A172 (cell line): ENCODE measurements at regions not wholly inside any gene's neighbourhood (a gene's known extent, or its start where the extent isn't known, plus 50 kb on each side); places are given as distances from the start of the nearest gene placed in this dataset.
A peak's percentile ranks its signal among the peaks of the same experiment; 100 is the strongest.
"Not testable (repeated sequence)": the region's sequence is repeated elsewhere in the genome, so short reads cannot be mapped to it uniquely, and the experiment has no call there.

Source experiments
- DNase-seq: peaks from one replicate; pipeline ENCODE4 v3.0.0-alpha.2; 2015; ENCODE audit warnings: low spot score

- DNase-seq, result no peak
These were observed 58.0 kb downstream of the CGGBP1 start for GRCh38 chr3:88000853-88001252.

- no peak for DNase-seq
These were observed 60.8 kb downstream of the CGGBP1 start for GRCh38 chr3:87997966-87998365.

- peak; percentile 11 for DNase-seq
These were observed 61.5 kb downstream of the CGGBP1 start for GRCh38 chr3:87997298-87997697.

- no peak for DNase-seq
These were observed 61.9 kb downstream of the CGGBP1 start for GRCh38 chr3:87996882-87997281.

GRCh38 chr3:87993566-87993965 lies 65.2 kb downstream of the CGGBP1 start:
- DNase-seq, result no peak

GRCh38 chr3:87987952-87988351 lies 70.9 kb downstream of the CGGBP1 start:
- DNase-seq, result peak; percentile 17

- DNase-seq, result no peak
These were observed 76.4 kb downstream of the CGGBP1 start for GRCh38 chr3:87982421-87982820.

- DNase-seq, result no peak
These were observed 79.3 kb downstream of the CGGBP1 start for GRCh38 chr3:87979527-87979926.

- no peak for DNase-seq
These were observed 81.0 kb downstream of the CGGBP1 start for GRCh38 chr3:87977765-87978164.

- no peak for DNase-seq
These were observed 83.1 kb downstream of the CGGBP1 start for GRCh38 chr3:87975716-87976115.

GRCh38 chr3:87973906-87974305 lies 84.9 kb downstream of the CGGBP1 start:
- no peak for DNase-seq

GRCh38 chr3:87969620-87970019 lies 89.2 kb downstream of the CGGBP1 start:
- no peak for DNase-seq

GRCh38 chr3:87968668-87969067 lies 90.1 kb downstream of the CGGBP1 start:
- no peak for DNase-seq

GRCh38 chr3:87958289-87958688 lies 100.5 kb downstream of the CGGBP1 start:
- no peak for DNase-seq

- DNase-seq, result no peak
These were observed 101.2 kb downstream of the CGGBP1 start for GRCh38 chr3:87957575-87957974.

GRCh38 chr3:87949879-87950208 lies 109.0 kb downstream of the CGGBP1 start:
- no peak for DNase-seq

GRCh38 chr3:87949189-87949878 lies 109.5 kb downstream of the CGGBP1 start:
- DNase-seq, result no peak

GRCh38 chr3:87946007-87946406 lies 112.8 kb downstream of the CGGBP1 start:
- DNase-seq, result not testable (repeated sequence)

- DNase-seq, result not testable (repeated sequence)
These were observed 116.5 kb downstream of the CGGBP1 start for GRCh38 chr3:87942256-87942655.

- peak; percentile 5 for DNase-seq
These were observed 134.3 kb downstream of the CGGBP1 start for GRCh38 chr3:87924485-87924884.

GRCh38 chr3:87920549-87920948 lies 138.3 kb downstream of the CGGBP1 start:
- DNase-seq, result no peak

GRCh38 chr3:87901141-87901540 lies 157.7 kb downstream of the CGGBP1 start:
- DNase-seq, result no peak

- DNase-seq, result no peak
These were observed 158.7 kb downstream of the CGGBP1 start for GRCh38 chr3:87900061-87900460.

- DNase-seq, result no peak
These were observed 159.8 kb downstream of the CGGBP1 start for GRCh38 chr3:87898971-87899370.
